GM23338 (cell line): ENCODE measurements at regions not wholly inside any gene's neighbourhood (a gene's known extent, or its start where the extent isn't known, plus 50 kb on each side); places are given as distances from the start of the nearest gene placed in this dataset.

Experiments
- CREB1 ChIP-seq: fragments of 250-450 bp; sonication (Bioruptor Pico); IDR thresholded peaks from 2 replicates; pipeline ENCODE4 v1.5.0; 2020; ENCODE audit warnings: low read depth, mild to moderate bottlenecking, moderate library complexity
- EZH2 ChIP-seq: fragments of 200-600 bp; sonication (generic); IDR thresholded peaks from one replicate; pipeline ENCODE4 v1.8.0; 2017; ENCODE audit warnings: antibody characterized with exemption, mild to moderate bottlenecking, low read depth; ENCODE audit not compliant: unreplicated experiment
- EZH2phosphoT487 ChIP-seq: fragments of 200-600 bp; sonication (generic); IDR thresholded peaks from one replicate; pipeline ENCODE4 v1.8.1; 2018; ENCODE audit warnings: antibody characterized with exemption; ENCODE audit not compliant: unreplicated experiment
- POLR2AphosphoS5 ChIP-seq: IDR thresholded peaks from 2 replicates; pipeline ENCODE4 v1.6.1; 2016; ENCODE audit warnings: antibody characterized with exemption, low read depth
- TF ChIP-seq, protein P1 (sequence below), 2 experiments: fragments of 200-600 bp in 1 of 2; sonication (generic) in 1 of 2; conservative IDR thresholded peaks; 2 replicates each; pipeline versions ENCODE4 v1.5.1 to v1.6.1; 2016 to 2017; ENCODE audit warnings: antibody characterized with exemption in 2 of 2, low read depth in 2 of 2, mild to moderate bottlenecking in 2 of 2, moderate library complexity in 1 of 2
- TF ChIP-seq, protein P2 (sequence below): fragments of 250-450 bp; sonication (Bioruptor Pico); IDR thresholded peaks from 2 replicates; pipeline ENCODE4 v1.5.0; 2020; ENCODE audit warnings: mild to moderate bottlenecking, moderate library complexity
- TF ChIP-seq, protein P3 (sequence below): IDR thresholded peaks from one replicate; pipeline ENCODE4 v1.6.1; 2018; ENCODE audit warnings: antibody characterized with exemption; ENCODE audit not compliant: unreplicated experiment

DNA sequence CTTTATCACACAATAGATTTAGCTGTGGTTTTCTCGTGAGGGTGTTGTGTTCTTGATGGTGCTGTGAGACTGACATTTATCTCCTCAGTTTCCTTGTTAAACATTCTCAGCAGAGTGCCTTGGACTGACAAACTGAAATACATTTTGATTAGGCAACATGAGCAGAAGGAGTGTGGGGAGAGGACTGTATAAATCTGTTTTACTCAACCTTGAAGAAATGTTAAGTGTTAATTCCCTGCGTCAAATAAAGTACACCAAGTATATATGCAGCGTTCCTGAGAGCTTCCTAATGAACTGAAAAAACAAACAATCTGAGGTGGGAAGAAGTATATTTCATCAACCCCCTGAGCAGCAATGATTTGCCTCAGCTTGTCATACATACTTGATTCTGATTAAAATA is 540.3 kb upstream of the B3GALT2 start:
- TF ChIP-seq, protein P1, sequence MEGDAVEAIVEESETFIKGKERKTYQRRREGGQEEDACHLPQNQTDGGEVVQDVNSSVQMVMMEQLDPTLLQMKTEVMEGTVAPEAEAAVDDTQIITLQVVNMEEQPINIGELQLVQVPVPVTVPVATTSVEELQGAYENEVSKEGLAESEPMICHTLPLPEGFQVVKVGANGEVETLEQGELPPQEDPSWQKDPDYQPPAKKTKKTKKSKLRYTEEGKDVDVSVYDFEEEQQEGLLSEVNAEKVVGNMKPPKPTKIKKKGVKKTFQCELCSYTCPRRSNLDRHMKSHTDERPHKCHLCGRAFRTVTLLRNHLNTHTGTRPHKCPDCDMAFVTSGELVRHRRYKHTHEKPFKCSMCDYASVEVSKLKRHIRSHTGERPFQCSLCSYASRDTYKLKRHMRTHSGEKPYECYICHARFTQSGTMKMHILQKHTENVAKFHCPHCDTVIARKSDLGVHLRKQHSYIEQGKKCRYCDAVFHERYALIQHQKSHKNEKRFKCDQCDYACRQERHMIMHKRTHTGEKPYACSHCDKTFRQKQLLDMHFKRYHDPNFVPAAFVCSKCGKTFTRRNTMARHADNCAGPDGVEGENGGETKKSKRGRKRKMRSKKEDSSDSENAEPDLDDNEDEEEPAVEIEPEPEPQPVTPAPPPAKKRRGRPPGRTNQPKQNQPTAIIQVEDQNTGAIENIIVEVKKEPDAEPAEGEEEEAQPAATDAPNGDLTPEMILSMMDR (conservative IDR thresholded peaks at IDR 0.05; ENCODE audit: low read depth in 2 of 2) = no peak
- TF ChIP-seq POLR2AphosphoS5 (no peak), EZH2phosphoT487 (no peak), CREB1 (CRISPR knock-in tag) (no peak), EZH2 (no peak)
- TF ChIP-seq, protein P2, sequence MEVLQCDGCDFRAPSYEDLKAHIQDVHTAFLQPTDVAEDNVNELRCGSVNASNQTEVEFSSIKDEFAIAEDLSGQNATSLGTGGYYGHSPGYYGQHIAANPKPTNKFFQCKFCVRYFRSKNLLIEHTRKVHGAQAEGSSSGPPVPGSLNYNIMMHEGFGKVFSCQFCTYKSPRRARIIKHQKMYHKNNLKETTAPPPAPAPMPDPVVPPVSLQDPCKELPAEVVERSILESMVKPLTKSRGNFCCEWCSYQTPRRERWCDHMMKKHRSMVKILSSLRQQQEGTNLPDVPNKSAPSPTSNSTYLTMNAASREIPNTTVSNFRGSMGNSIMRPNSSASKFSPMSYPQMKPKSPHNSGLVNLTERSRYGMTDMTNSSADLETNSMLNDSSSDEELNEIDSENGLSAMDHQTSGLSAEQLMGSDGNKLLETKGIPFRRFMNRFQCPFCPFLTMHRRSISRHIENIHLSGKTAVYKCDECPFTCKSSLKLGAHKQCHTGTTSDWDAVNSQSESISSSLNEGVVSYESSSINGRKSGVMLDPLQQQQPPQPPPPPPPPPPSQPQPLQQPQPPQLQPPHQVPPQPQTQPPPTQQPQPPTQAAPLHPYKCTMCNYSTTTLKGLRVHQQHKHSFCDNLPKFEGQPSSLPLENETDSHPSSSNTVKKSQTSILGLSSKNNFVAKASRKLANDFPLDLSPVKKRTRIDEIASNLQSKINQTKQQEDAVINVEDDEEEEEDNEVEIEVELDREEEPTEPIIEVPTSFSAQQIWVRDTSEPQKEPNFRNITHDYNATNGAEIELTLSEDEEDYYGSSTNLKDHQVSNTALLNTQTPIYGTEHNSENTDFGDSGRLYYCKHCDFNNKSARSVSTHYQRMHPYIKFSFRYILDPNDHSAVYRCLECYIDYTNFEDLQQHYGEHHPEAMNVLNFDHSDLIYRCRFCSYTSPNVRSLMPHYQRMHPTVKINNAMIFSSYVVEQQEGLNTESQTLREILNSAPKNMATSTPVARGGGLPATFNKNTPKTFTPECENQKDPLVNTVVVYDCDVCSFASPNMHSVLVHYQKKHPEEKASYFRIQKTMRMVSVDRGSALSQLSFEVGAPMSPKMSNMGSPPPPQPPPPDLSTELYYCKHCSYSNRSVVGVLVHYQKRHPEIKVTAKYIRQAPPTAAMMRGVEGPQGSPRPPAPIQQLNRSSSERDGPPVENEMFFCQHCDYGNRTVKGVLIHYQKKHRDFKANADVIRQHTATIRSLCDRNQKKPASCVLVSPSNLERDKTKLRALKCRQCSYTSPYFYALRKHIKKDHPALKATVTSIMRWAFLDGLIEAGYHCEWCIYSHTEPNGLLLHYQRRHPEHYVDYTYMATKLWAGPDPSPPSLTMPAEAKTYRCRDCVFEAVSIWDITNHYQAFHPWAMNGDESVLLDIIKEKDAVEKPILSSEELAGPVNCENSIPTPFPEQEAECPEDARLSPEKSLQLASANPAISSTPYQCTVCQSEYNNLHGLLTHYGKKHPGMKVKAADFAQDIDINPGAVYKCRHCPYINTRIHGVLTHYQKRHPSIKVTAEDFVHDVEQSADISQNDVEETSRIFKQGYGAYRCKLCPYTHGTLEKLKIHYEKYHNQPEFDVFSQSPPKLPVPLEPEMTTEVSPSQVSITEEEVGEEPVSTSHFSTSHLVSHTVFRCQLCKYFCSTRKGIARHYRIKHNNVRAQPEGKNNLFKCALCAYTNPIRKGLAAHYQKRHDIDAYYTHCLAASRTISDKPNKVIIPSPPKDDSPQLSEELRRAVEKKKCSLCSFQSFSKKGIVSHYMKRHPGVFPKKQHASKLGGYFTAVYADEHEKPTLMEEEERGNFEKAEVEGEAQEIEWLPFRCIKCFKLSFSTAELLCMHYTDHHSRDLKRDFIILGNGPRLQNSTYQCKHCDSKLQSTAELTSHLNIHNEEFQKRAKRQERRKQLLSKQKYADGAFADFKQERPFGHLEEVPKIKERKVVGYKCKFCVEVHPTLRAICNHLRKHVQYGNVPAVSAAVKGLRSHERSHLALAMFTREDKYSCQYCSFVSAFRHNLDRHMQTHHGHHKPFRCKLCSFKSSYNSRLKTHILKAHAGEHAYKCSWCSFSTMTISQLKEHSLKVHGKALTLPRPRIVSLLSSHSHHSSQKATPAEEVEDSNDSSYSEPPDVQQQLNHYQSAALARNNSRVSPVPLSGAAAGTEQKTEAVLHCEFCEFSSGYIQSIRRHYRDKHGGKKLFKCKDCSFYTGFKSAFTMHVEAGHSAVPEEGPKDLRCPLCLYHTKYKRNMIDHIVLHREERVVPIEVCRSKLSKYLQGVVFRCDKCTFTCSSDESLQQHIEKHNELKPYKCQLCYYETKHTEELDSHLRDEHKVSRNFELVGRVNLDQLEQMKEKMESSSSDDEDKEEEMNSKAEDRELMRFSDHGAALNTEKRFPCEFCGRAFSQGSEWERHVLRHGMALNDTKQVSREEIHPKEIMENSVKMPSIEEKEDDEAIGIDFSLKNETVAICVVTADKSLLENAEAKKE (CRISPR knock-in tag) = no peak
- TF ChIP-seq, protein P3, sequence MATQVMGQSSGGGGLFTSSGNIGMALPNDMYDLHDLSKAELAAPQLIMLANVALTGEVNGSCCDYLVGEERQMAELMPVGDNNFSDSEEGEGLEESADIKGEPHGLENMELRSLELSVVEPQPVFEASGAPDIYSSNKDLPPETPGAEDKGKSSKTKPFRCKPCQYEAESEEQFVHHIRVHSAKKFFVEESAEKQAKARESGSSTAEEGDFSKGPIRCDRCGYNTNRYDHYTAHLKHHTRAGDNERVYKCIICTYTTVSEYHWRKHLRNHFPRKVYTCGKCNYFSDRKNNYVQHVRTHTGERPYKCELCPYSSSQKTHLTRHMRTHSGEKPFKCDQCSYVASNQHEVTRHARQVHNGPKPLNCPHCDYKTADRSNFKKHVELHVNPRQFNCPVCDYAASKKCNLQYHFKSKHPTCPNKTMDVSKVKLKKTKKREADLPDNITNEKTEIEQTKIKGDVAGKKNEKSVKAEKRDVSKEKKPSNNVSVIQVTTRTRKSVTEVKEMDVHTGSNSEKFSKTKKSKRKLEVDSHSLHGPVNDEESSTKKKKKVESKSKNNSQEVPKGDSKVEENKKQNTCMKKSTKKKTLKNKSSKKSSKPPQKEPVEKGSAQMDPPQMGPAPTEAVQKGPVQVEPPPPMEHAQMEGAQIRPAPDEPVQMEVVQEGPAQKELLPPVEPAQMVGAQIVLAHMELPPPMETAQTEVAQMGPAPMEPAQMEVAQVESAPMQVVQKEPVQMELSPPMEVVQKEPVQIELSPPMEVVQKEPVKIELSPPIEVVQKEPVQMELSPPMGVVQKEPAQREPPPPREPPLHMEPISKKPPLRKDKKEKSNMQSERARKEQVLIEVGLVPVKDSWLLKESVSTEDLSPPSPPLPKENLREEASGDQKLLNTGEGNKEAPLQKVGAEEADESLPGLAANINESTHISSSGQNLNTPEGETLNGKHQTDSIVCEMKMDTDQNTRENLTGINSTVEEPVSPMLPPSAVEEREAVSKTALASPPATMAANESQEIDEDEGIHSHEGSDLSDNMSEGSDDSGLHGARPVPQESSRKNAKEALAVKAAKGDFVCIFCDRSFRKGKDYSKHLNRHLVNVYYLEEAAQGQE = no peak
